Hepatocyte (in vitro differentiated cells): ENCODE measurements at regions not wholly inside any gene's neighbourhood (a gene's known extent, or its start where the extent isn't known, plus 50 kb on each side); places are given as distances from the start of the nearest gene placed in this dataset.

Source experiments
- DNase-seq: peaks from one replicate; pipeline ENCODE4 v3.0.0-alpha.2; 2016; ENCODE audit warnings: low spot score
- H2AFZ ChIP-seq: fragments of 200-600 bp; sonication (generic); 2 replicates; pipeline ENCODE4 v1.6.0; 2016; ENCODE audit warnings: antibody characterized with exemption, mild to moderate bottlenecking
- H3K27ac ChIP-seq: fragments of 200-600 bp; sonication (generic); 2 replicates; pipeline ENCODE4 v1.5.1; 2016; ENCODE audit warnings: mild to moderate bottlenecking
- H3K27me3 ChIP-seq: fragments of 200-600 bp; sonication (generic); 2 replicates; pipeline ENCODE4 v1.6.1; 2016
- H3K36me3 ChIP-seq: fragments of 200-600 bp; sonication (generic); replicated peaks from 2 replicates; pipeline ENCODE4 v1.5.1; 2016; ENCODE audit warnings: low read depth; ENCODE audit not compliant: insufficient read depth
- H3K4me1 ChIP-seq: fragments of 200-600 bp; sonication (generic); 2 replicates; pipeline ENCODE4 v1.5.1; 2016; ENCODE audit warnings: mild to moderate bottlenecking, moderate library complexity; ENCODE audit not compliant: insufficient read depth
- H3K4me2 ChIP-seq: fragments of 200-600 bp; sonication (generic); 2 replicates; pipeline ENCODE4 v1.6.0; 2016
- H3K4me3 ChIP-seq: fragments of 200-600 bp; sonication (generic); 2 replicates; pipeline ENCODE4 v1.5.1; 2016; ENCODE audit warnings: mild to moderate bottlenecking
- H3K79me2 ChIP-seq: fragments of 200-600 bp; sonication (generic); 2 replicates; pipeline ENCODE4 v1.6.0; 2017; ENCODE audit warnings: mild to moderate bottlenecking
- H3K9me2 ChIP-seq: fragments of 200-600 bp; sonication (generic); replicated peaks from 2 replicates; pipeline ENCODE4 v1.6.0; 2017; ENCODE audit warnings: mild to moderate bottlenecking; ENCODE audit not compliant: insufficient read depth
- H3K9me3 ChIP-seq: fragments of 200-600 bp; sonication (generic); 2 replicates; pipeline ENCODE4 v1.5.1; 2016; ENCODE audit warnings: low read depth, mild to moderate bottlenecking
- H4K20me1 ChIP-seq: fragments of 200-600 bp; sonication (generic); 2 replicates; pipeline ENCODE4 v1.6.0; 2016; ENCODE audit warnings: mild to moderate bottlenecking; ENCODE audit not compliant: insufficient read depth, poor library complexity, severe bottlenecking
- CTCF ChIP-seq: fragments of 200-600 bp; sonication (generic); IDR thresholded peaks from 2 replicates; pipeline ENCODE4 v1.5.1; 2016; ENCODE audit warnings: antibody characterized with exemption, mild to moderate bottlenecking; ENCODE audit not compliant: poor library complexity
- EZH2 ChIP-seq: fragments of 200-600 bp; sonication (generic); IDR thresholded peaks from 2 replicates; pipeline ENCODE4 v1.6.1; 2016; ENCODE audit warnings: antibody characterized with exemption, mild to moderate bottlenecking, borderline replicate concordance
- EZH2phosphoT487 ChIP-seq: fragments of 200-600 bp; sonication (generic); IDR thresholded peaks from one replicate; pipeline ENCODE4 v1.6.1; 2018; ENCODE audit warnings: antibody characterized with exemption, mild to moderate bottlenecking, low read depth, moderate library complexity; ENCODE audit not compliant: unreplicated experiment, severe bottlenecking
- WGBS: methylation state at CpG from one replicate; pipeline ENCODE4 v1.1.6; 2016; ENCODE audit warnings: low lambda C conversion rate; ENCODE audit errors: missing lambda C conversion rate; 5-methylcytosine and 5-hydroxymethylcytosine counted together

GRCh38 chr14:106686533-106686932 lies 1160.2 kb downstream of the TMEM121 start:
- H3K79me2 ChIP-seq = no peaks in the 10 kb centered on the region
- no peaks in the 10 kb centered on the region for H3K9me2 ChIP-seq
- H3K27me3 ChIP-seq = no peaks in the 10 kb centered on the region
- H3K9me3 ChIP-seq = no peaks in the 10 kb centered on the region
- DNase-seq = no peak
- H2AFZ ChIP-seq = no peak overlapping the region
- no peaks in the 10 kb centered on the region for H3K4me1 ChIP-seq
- TF ChIP-seq EZH2 (no peak), CTCF (no peak), EZH2phosphoT487 (no peak)
- H3K27ac ChIP-seq = no peak overlapping the region
- WGBS = 68% methylated on average over 5 of the region's 5 CpGs
- H3K36me3 ChIP-seq = no peaks in the 10 kb centered on the region
- H3K4me2 ChIP-seq = no peak overlapping the region
- no peaks in the 10 kb centered on the region for H4K20me1 ChIP-seq
- no peak overlapping the region for H3K4me3 ChIP-seq

GRCh38 chr14:106690333-106690891 lies 1164.0 kb downstream of the TMEM121 start:
- Histone ChIP-seq H3K4me1 (no peaks in the 10 kb centered on the region), H3K27me3 (no peaks in the 10 kb centered on the region), H3K4me3 (no peak overlapping the region), H3K36me3 (no peaks in the 10 kb centered on the region), H2AFZ (no peak overlapping the region), H3K27ac (no peak overlapping the region), H3K79me2 (no peaks in the 10 kb centered on the region), H3K9me2 (no peaks in the 10 kb centered on the region), H3K4me2 (no peak overlapping the region), H3K9me3 (no peaks in the 10 kb centered on the region), H4K20me1 (no peaks in the 10 kb centered on the region)
- no peak for TF ChIP-seq EZH2
- TF ChIP-seq EZH2phosphoT487 = no peak
- TF ChIP-seq CTCF = no peak
- WGBS = 30% methylated on average over 1 of the region's 1 CpG
- no peak for DNase-seq

- WGBS = 81% methylated on average over 8 of the region's 13 CpGs
- DNase-seq = peak; percentile 4
- Histone ChIP-seq H3K27me3 (no peaks in the 10 kb centered on the region), H3K4me2 (no peak overlapping the region), H3K9me2 (no peaks in the 10 kb centered on the region), H3K27ac (no peak overlapping the region), H3K9me3 (no peaks in the 10 kb centered on the region), H3K36me3 (no peaks in the 10 kb centered on the region), H2AFZ (no peak overlapping the region), H3K4me1 (no peaks in the 10 kb centered on the region), H3K79me2 (no peaks in the 10 kb centered on the region), H3K4me3 (no peak overlapping the region), H4K20me1 (no peaks in the 10 kb centered on the region)
- TF ChIP-seq CTCF (no peak), EZH2phosphoT487 (no peak), EZH2 (no peak)
Measured at GRCh38 chr14:106691601-106692291, 1165.4 kb downstream of the TMEM121 start.
